ENCODE measurements at regions not wholly inside any gene's neighbourhood (a gene's known extent, or its start where the extent isn't known, plus 50 kb on each side); places are given as distances from the start of the nearest gene placed in this dataset.
"Not testable (repeated sequence)": the region's sequence is repeated elsewhere in the genome, so short reads cannot be mapped to it uniquely, and the experiment has no call there.

GRCh38 chr6:20274137-20274536 is 61.9 kb upstream of the MBOAT1 start:
- TF ChIP-seq CTCF (IDR thresholded peaks at IDR 0.05), result no peak
- Mint-ChIP-seq H3K27me3 (ENCODE audit: insufficient read depth) (peaks cover 27% of the 10 kb centered on the region), H3K9me3 (no peaks in the 10 kb centered on the region), H3K4me3 (no peak overlapping the region), H3K36me3 (ENCODE audit: low read depth) (no peaks in the 10 kb centered on the region), H3K4me1 (ENCODE audit: low read depth) (no peaks in the 10 kb centered on the region), H3K27ac (no peak overlapping the region)
- no peak for DNase-seq

- H3K9me3 Mint-ChIP-seq; H3K4me1 Mint-ChIP-seq (ENCODE audit: low read depth); H3K4me3 Mint-ChIP-seq; DNase-seq; H3K27ac Mint-ChIP-seq; H3K36me3 Mint-ChIP-seq (ENCODE audit: low read depth): not testable (repeated sequence)
- H3K27me3 Mint-ChIP-seq (ENCODE audit: insufficient read depth), result peaks cover 30% of the 10 kb centered on the region
These were observed 63.6 kb upstream of the MBOAT1 start for GRCh38 chr6:20275837-20276236.

- DNase-seq; H3K27ac Mint-ChIP-seq; H3K9me3 Mint-ChIP-seq; H3K4me1 Mint-ChIP-seq (ENCODE audit: low read depth); H3K4me3 Mint-ChIP-seq; H3K36me3 Mint-ChIP-seq (ENCODE audit: low read depth): not testable (repeated sequence)
- H3K27me3 Mint-ChIP-seq (ENCODE audit: insufficient read depth), result peaks cover 23% of the 10 kb centered on the region
These were observed 65.5 kb upstream of the MBOAT1 start for GRCh38 chr6:20277724-20278123.

GRCh38 chr6:20279051-20279450 is 66.8 kb upstream of the MBOAT1 start:
- no peaks in the 10 kb centered on the region for H3K4me1 Mint-ChIP-seq (ENCODE audit: low read depth)
- H3K36me3 Mint-ChIP-seq (ENCODE audit: low read depth), result no peaks in the 10 kb centered on the region
- no peak overlapping the region for H3K27ac Mint-ChIP-seq
- no peak for DNase-seq
- TF ChIP-seq CTCF (IDR thresholded peaks at IDR 0.05), result no peak
- no peaks in the 10 kb centered on the region for H3K9me3 Mint-ChIP-seq
- peaks cover 25% of the 10 kb centered on the region for H3K27me3 Mint-ChIP-seq (ENCODE audit: insufficient read depth)
- no peak overlapping the region for H3K4me3 Mint-ChIP-seq

GRCh38 chr6:20279608-20280287 is 67.5 kb upstream of the MBOAT1 start:
- no peak overlapping the region for H3K27ac Mint-ChIP-seq
- peaks cover 25% of the 10 kb centered on the region for H3K27me3 Mint-ChIP-seq (ENCODE audit: insufficient read depth)
- no peak for TF ChIP-seq CTCF (IDR thresholded peaks at IDR 0.05)
- no peak for DNase-seq
- H3K4me3 Mint-ChIP-seq, result no peak overlapping the region
- H3K9me3 Mint-ChIP-seq, result no peaks in the 10 kb centered on the region
- H3K36me3 Mint-ChIP-seq (ENCODE audit: low read depth), result no peaks in the 10 kb centered on the region
- H3K4me1 Mint-ChIP-seq (ENCODE audit: low read depth), result no peaks in the 10 kb centered on the region

GRCh38 chr6:20280288-20280621 is 68.0 kb upstream of the MBOAT1 start:
- DNase-seq, result no peak
- no peak overlapping the region for H3K4me3 Mint-ChIP-seq
- no peaks in the 10 kb centered on the region for H3K4me1 Mint-ChIP-seq (ENCODE audit: low read depth)
- H3K36me3 Mint-ChIP-seq (ENCODE audit: low read depth), result no peaks in the 10 kb centered on the region
- peaks cover 25% of the 10 kb centered on the region for H3K27me3 Mint-ChIP-seq (ENCODE audit: insufficient read depth)
- no peak overlapping the region for H3K27ac Mint-ChIP-seq
- no peaks in the 10 kb centered on the region for H3K9me3 Mint-ChIP-seq
- TF ChIP-seq CTCF (IDR thresholded peaks at IDR 0.05), result no peak

GRCh38 chr6:20284672-20285071 is 72.4 kb upstream of the MBOAT1 start:
- Mint-ChIP-seq H3K36me3 (ENCODE audit: low read depth) (no peaks in the 10 kb centered on the region), H3K4me1 (ENCODE audit: low read depth) (no peaks in the 10 kb centered on the region), H3K4me3 (no peak overlapping the region), H3K27ac (no peak overlapping the region), H3K27me3 (ENCODE audit: insufficient read depth) (peaks cover 10% of the 10 kb centered on the region), H3K9me3 (no peaks in the 10 kb centered on the region)
- no peak for TF ChIP-seq CTCF (IDR thresholded peaks at IDR 0.05)
- DNase-seq, result no peak

Measured in HFFc6 (cell line).